Esophagus squamous epithelium (tissue), 4 donors: ENCODE measurements at regions not wholly inside any gene's neighbourhood (a gene's known extent, or its start where the extent isn't known, plus 50 kb on each side); places are given as distances from the start of the nearest gene placed in this dataset.

Experiments used
- POLR2A ChIP-seq, 4 donors: fragments of 450-650 bp; IDR thresholded peaks; one replicate each; pipeline ENCODE4 v1.6.1; 2017; ENCODE audit warnings: antibody characterized with exemption in 4 of 4, mild to moderate bottlenecking in 4 of 4, moderate library complexity in 3 of 4
- TF ChIP-seq, protein P1 (sequence below), 6 experiments: fragments of 450-650 bp in 4 of 6; fragments of 200-600 bp in 2 of 6; sonication (generic) in 2 of 6; IDR thresholded peaks; one replicate each; pipeline ENCODE4 v1.5.1; 2016 to 2019; ENCODE audit warnings: antibody characterized with exemption in 6 of 6, mild to moderate bottlenecking in 4 of 6, moderate library complexity in 4 of 6

DNA sequence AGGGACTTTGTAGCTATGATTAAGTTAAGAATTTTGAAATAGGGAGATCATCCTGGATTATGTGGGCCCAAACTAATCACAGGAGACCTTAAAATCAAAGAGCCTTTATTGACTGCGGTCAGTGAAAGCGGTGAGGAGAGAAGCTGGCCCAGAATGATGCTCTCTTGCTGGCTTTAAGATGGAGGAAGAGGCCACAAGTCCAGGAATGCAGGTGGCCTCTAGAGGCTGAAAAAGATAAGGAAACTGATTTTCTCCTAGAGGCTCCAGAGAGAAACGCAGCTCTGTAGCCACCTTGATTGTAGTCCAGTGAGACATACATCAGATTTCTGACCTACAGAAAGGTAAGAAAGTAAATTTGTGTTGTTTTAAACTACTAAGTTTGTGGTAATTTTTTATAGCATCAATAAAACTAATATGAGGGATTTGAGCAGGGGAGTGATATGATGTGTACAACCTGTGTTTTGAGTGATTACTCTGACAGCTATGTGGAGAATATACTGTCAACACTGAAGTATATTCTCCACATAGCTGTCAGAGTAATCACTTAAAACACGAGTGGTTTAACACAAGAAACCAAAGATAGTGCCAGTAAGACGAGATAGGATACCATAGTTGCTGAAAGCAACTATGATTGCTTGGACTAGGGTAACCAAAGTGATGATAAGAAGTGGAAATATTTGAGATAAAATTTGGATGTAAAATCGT, 364.4 kb upstream of the CHST9 start:
- no peak for TF ChIP-seq POLR2A (IDR thresholded peaks at IDR 0.05)
- TF ChIP-seq, protein P1, sequence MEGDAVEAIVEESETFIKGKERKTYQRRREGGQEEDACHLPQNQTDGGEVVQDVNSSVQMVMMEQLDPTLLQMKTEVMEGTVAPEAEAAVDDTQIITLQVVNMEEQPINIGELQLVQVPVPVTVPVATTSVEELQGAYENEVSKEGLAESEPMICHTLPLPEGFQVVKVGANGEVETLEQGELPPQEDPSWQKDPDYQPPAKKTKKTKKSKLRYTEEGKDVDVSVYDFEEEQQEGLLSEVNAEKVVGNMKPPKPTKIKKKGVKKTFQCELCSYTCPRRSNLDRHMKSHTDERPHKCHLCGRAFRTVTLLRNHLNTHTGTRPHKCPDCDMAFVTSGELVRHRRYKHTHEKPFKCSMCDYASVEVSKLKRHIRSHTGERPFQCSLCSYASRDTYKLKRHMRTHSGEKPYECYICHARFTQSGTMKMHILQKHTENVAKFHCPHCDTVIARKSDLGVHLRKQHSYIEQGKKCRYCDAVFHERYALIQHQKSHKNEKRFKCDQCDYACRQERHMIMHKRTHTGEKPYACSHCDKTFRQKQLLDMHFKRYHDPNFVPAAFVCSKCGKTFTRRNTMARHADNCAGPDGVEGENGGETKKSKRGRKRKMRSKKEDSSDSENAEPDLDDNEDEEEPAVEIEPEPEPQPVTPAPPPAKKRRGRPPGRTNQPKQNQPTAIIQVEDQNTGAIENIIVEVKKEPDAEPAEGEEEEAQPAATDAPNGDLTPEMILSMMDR (IDR thresholded peaks at IDR 0.05) = no peak
